Neural progenitor cell (in vitro differentiated cells): ENCODE measurements at regions not wholly inside any gene's neighbourhood (a gene's known extent, or its start where the extent isn't known, plus 50 kb on each side); places are given as distances from the start of the nearest gene placed in this dataset.
A peak's percentile ranks its signal among the peaks of the same experiment; 100 is the strongest.

Experiments
- DNase-seq: peaks from one replicate; pipeline ENCODE4 v3.0.0-alpha.2; 2016; ENCODE audit warnings: low spot score
- H2AFZ ChIP-seq: fragments of 200-600 bp; sonication (generic); replicated peaks from 2 replicates; pipeline ENCODE4 v1.6.1; 2016; ENCODE audit warnings: antibody characterized with exemption
- H3F3A ChIP-seq: fragments of 200-600 bp; sonication (generic); 2 replicates; pipeline ENCODE4 v1.6.1; 2016; ENCODE audit warnings: antibody characterized with exemption, low read depth
- H3K27ac ChIP-seq: fragments of 200-600 bp; sonication (generic); 2 replicates; pipeline ENCODE4 v1.5.1; 2016; ENCODE audit warnings: mild to moderate bottlenecking
- H3K27me3 ChIP-seq: fragments of 200-600 bp; sonication (generic); 2 replicates; pipeline ENCODE4 v1.6.1; 2016; ENCODE audit warnings: mild to moderate bottlenecking, moderate library complexity
- H3K36me3 ChIP-seq: fragments of 200-600 bp; sonication (generic); 2 replicates; pipeline ENCODE4 v1.5.1; 2016
- H3K4me1 ChIP-seq: fragments of 200-600 bp; sonication (generic); 2 replicates; pipeline ENCODE4 v1.6.1; 2016; ENCODE audit warnings: mixed run types
- H3K4me2 ChIP-seq: fragments of 200-600 bp; sonication (generic); 2 replicates; pipeline ENCODE4 v1.6.1; 2016
- H3K4me3 ChIP-seq: fragments of 200-600 bp; sonication (generic); 2 replicates; pipeline ENCODE4 v1.5.1; 2016
- H3K79me2 ChIP-seq: fragments of 200-600 bp; sonication (generic); 2 replicates; pipeline ENCODE4 v1.6.1; 2016; ENCODE audit warnings: low read depth
- H3K9ac ChIP-seq: fragments of 200-600 bp; sonication (generic); 2 replicates; pipeline ENCODE4 v1.6.1; 2016
- H3K9me3 ChIP-seq: fragments of 200-600 bp; sonication (generic); 2 replicates; pipeline ENCODE4 v1.5.1; 2016; ENCODE audit warnings: low read depth
- H4K20me1 ChIP-seq: fragments of 200-600 bp; sonication (generic); 2 replicates; pipeline ENCODE4 v1.6.1; 2016; ENCODE audit warnings: low read depth
- H3K27ac Mint-ChIP-seq: 3 replicates; pipeline ENCODE4 v1.8.0; 2021; ENCODE audit warnings: mixed read lengths
- H3K27me3 Mint-ChIP-seq: 2 replicates; pipeline ENCODE4 v1.8.0; 2022; ENCODE audit warnings: low read depth, mild to moderate bottlenecking, inconsistent platforms, moderate library complexity, mixed read lengths; ENCODE audit not compliant: insufficient read depth
- H3K36me3 Mint-ChIP-seq: 3 replicates; pipeline ENCODE4 v1.8.0; 2021; ENCODE audit warnings: mixed read lengths
- H3K4me1 Mint-ChIP-seq: 3 replicates; pipeline ENCODE4 v1.8.0; 2021; ENCODE audit warnings: mixed read lengths
- H3K4me3 Mint-ChIP-seq: 3 replicates; pipeline ENCODE4 v1.8.0; 2021; ENCODE audit warnings: mild to moderate bottlenecking, moderate library complexity, mixed read lengths
- H3K9me3 Mint-ChIP-seq: 3 replicates; pipeline ENCODE4 v1.8.0; 2020; ENCODE audit warnings: mixed read lengths
- EZH2 ChIP-seq: fragments of 200-600 bp; sonication (generic); IDR thresholded peaks from 2 replicates; pipeline ENCODE4 v1.6.1; 2017; ENCODE audit warnings: antibody characterized with exemption, mild to moderate bottlenecking, moderate library complexity
- EZH2phosphoT487 ChIP-seq: fragments of 200-600 bp; sonication (generic); IDR thresholded peaks from 2 replicates; pipeline ENCODE4 v1.6.1; 2017; ENCODE audit warnings: antibody characterized with exemption
- TF ChIP-seq, protein P1 (sequence below): fragments of 200-600 bp; sonication (generic); IDR thresholded peaks from 2 replicates; pipeline ENCODE4 v1.5.1; 2017; ENCODE audit warnings: antibody characterized with exemption, mild to moderate bottlenecking

DNA sequence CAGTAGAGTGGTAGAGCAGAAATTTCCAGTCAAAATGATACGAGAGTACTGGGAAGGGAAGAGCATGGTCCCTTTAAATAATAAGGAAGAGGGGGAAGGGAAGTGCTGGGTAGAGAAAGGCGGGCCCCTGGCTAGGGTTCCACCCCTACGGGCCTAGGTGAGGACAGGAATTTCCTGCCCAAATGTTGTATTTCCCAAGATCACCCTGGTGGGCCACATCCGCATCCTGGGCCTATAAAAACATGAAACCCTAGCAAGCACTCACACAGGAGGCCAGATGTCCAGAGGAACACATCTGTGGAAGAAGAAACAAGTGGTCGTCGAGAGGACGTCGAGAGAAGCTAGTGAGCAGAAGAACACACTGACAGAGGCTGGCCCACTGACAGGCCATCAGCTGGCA lies 661.2 kb downstream of the SQOR start:
- Mint-ChIP-seq H3K27me3 (peaks cover 5% of the 10 kb centered on the region), H3K4me3 (no peak overlapping the region), H3K4me1 (peaks cover 37% of the 10 kb centered on the region), H3K27ac (no peak overlapping the region), H3K9me3 (no peaks in the 10 kb centered on the region), H3K36me3 (no peaks in the 10 kb centered on the region)
- H2AFZ ChIP-seq: no peak overlapping the region
- no peaks in the 10 kb centered on the region for H3K27me3 ChIP-seq
- H3K4me3 ChIP-seq: no peak overlapping the region
- peaks cover 37% of the 10 kb centered on the region for H3F3A ChIP-seq
- peaks cover 42% of the 10 kb centered on the region for H3K4me1 ChIP-seq
- H3K4me2 ChIP-seq: no peak overlapping the region
- no peak overlapping the region for H3K9ac ChIP-seq
- H4K20me1 ChIP-seq: no peaks in the 10 kb centered on the region
- H3K36me3 ChIP-seq: no peaks in the 10 kb centered on the region
- no peak overlapping the region for H3K27ac ChIP-seq
- no peaks in the 10 kb centered on the region for H3K9me3 ChIP-seq
- no peak for DNase-seq
- H3K79me2 ChIP-seq: no peaks in the 10 kb centered on the region
- TF ChIP-seq EZH2phosphoT487 (no peak), EZH2 (no peak)
- TF ChIP-seq, protein P1, sequence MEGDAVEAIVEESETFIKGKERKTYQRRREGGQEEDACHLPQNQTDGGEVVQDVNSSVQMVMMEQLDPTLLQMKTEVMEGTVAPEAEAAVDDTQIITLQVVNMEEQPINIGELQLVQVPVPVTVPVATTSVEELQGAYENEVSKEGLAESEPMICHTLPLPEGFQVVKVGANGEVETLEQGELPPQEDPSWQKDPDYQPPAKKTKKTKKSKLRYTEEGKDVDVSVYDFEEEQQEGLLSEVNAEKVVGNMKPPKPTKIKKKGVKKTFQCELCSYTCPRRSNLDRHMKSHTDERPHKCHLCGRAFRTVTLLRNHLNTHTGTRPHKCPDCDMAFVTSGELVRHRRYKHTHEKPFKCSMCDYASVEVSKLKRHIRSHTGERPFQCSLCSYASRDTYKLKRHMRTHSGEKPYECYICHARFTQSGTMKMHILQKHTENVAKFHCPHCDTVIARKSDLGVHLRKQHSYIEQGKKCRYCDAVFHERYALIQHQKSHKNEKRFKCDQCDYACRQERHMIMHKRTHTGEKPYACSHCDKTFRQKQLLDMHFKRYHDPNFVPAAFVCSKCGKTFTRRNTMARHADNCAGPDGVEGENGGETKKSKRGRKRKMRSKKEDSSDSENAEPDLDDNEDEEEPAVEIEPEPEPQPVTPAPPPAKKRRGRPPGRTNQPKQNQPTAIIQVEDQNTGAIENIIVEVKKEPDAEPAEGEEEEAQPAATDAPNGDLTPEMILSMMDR: no peak

DNA sequence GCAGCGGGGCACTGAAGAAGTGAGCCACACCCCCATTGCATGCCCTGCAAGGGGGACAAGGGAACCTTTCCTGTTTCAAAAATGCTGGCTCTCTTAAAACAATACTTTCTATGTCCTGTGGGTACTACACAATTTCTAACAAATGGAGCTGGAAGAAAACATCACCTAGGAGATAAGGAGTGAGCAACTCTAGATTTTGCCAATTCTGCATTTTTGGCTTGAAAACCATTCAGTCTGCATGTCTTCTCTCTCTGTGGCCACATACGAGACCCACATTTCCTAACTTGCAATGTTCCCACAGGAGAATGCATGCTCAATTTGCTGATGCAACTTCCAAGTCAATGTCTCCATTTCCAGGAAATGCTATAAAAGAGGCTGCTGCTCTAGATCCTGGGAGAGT lies 662.0 kb downstream of the SQOR start:
- Histone ChIP-seq H3K9me3 (no peaks in the 10 kb centered on the region), H3K9ac (no peak overlapping the region), H3K4me1 (peaks cover 42% of the 10 kb centered on the region), H3F3A (peaks cover 37% of the 10 kb centered on the region), H3K4me2 (no peak overlapping the region), H3K4me3 (no peak overlapping the region), H2AFZ (no peak overlapping the region), H3K36me3 (no peaks in the 10 kb centered on the region), H3K27ac (no peak overlapping the region), H4K20me1 (no peaks in the 10 kb centered on the region), H3K79me2 (no peaks in the 10 kb centered on the region), H3K27me3 (no peaks in the 10 kb centered on the region)
- peaks cover 37% of the 10 kb centered on the region for H3K4me1 Mint-ChIP-seq
- no peak overlapping the region for H3K27ac Mint-ChIP-seq
- H3K9me3 Mint-ChIP-seq: no peaks in the 10 kb centered on the region
- TF ChIP-seq EZH2phosphoT487 (no peak), EZH2 (no peak)
- TF ChIP-seq, protein P1: no peak
- H3K4me3 Mint-ChIP-seq: no peak overlapping the region
- H3K36me3 Mint-ChIP-seq: no peaks in the 10 kb centered on the region
- DNase-seq: no peak
- peaks cover 5% of the 10 kb centered on the region for H3K27me3 Mint-ChIP-seq

DNA sequence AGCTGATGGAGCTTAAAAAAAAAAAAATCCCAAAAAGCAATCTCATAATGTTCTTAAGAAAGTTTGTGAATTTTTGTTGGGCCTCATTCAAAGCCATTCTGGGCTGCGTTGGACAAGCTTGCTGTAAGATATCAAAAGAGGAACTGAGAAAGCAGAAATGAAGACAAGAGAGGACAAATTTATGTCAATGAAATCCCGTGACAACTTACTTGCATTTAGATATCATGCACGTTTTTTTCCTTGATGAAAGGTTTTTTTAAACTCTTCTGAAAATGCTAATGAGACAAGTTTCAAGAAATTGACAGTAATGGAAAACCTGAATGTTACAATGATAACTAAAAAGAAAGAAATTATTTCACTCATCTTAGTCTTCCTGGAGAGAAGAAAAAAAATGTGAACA lies 662.9 kb downstream of the SQOR start:
- TF ChIP-seq EZH2 (no peak), EZH2phosphoT487 (no peak)
- TF ChIP-seq, protein P1: no peak
- no peaks in the 10 kb centered on the region for H3K36me3 ChIP-seq
- no peaks in the 10 kb centered on the region for H3K27me3 ChIP-seq
- H3K9me3 ChIP-seq: no peaks in the 10 kb centered on the region
- H3K4me3 Mint-ChIP-seq: no peak overlapping the region
- no peaks in the 10 kb centered on the region for H3K36me3 Mint-ChIP-seq
- peaks cover 37% of the 10 kb centered on the region for H3F3A ChIP-seq
- H3K4me2 ChIP-seq: peak overlapping the region; percentile 46
- H3K79me2 ChIP-seq: no peaks in the 10 kb centered on the region
- no peaks in the 10 kb centered on the region for H3K9me3 Mint-ChIP-seq
- peaks cover 5% of the 10 kb centered on the region for H3K27me3 Mint-ChIP-seq
- no peak overlapping the region for H2AFZ ChIP-seq
- no peak overlapping the region for H3K9ac ChIP-seq
- no peaks in the 10 kb centered on the region for H4K20me1 ChIP-seq
- H3K27ac Mint-ChIP-seq: peak overlapping the region; percentile 28
- H3K4me3 ChIP-seq: no peak overlapping the region
- H3K4me1 ChIP-seq: peaks cover 42% of the 10 kb centered on the region
- H3K4me1 Mint-ChIP-seq: peaks cover 37% of the 10 kb centered on the region
- peak overlapping the region; percentile 72 for H3K27ac ChIP-seq
- no peak for DNase-seq

DNA sequence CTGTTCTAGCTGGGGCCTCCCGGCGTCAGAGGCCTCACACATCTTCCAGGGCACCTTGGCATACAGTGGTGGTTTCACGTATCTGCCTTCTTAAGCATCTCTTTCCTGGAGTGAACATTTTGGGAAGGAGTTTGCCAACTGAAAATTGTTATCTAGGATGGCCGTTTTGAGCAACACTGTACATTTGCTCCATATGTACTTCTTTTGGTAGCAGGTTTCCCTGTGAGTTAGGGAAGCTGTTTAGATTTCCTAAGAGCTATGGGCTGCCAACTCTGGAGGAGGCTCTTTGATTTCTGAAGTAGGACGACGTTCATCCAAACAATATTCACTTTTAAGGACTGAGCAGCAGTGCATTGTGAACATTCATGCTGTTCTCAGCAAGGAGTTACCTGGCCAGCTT lies 665.9 kb downstream of the SQOR start:
- H3K9me3 ChIP-seq: no peaks in the 10 kb centered on the region
- DNase-seq: no peak
- H2AFZ ChIP-seq: no peak overlapping the region
- H3K27me3 Mint-ChIP-seq: peaks cover 5% of the 10 kb centered on the region
- no peak for TF ChIP-seq EZH2
- TF ChIP-seq, protein P1: no peak
- no peak for TF ChIP-seq EZH2phosphoT487
- no peak overlapping the region for H3K27ac ChIP-seq
- H3K27me3 ChIP-seq: no peaks in the 10 kb centered on the region
- no peaks in the 10 kb centered on the region for H3K36me3 ChIP-seq
- no peaks in the 10 kb centered on the region for H4K20me1 ChIP-seq
- no peak overlapping the region for H3K4me2 ChIP-seq
- peaks cover 25% of the 10 kb centered on the region for H3K4me1 ChIP-seq
- H3K9ac ChIP-seq: no peak overlapping the region
- H3K9me3 Mint-ChIP-seq: peaks cover 4% of the 10 kb centered on the region
- H3K4me1 Mint-ChIP-seq: peaks cover 29% of the 10 kb centered on the region
- H3K27ac Mint-ChIP-seq: no peak overlapping the region
- H3K4me3 Mint-ChIP-seq: no peak overlapping the region
- no peaks in the 10 kb centered on the region for H3K79me2 ChIP-seq
- H3K4me3 ChIP-seq: no peak overlapping the region
- H3F3A ChIP-seq: peaks cover 37% of the 10 kb centered on the region
- H3K36me3 Mint-ChIP-seq: no peaks in the 10 kb centered on the region
